ENCODE measurements at regions not wholly inside any gene's neighbourhood (a gene's known extent, or its start where the extent isn't known, plus 50 kb on each side); places are given as distances from the start of the nearest gene placed in this dataset.

- Mint-ChIP-seq H3K9me3 (no peaks in the 10 kb centered on the region), H3K4me1 (peaks cover 5 to 26% (median 11%) of the 10 kb centered on the region in 4 donors), H3K27ac (peak overlapping the region in 1 of 3 donors; percentile 11), H3K36me3 (no peaks in the 10 kb centered on the region), H3K27me3 (no peaks in the 10 kb centered on the region), H3K4me3 (peak overlapping the region; percentile 31 to 47 (median 40))
- Histone ChIP-seq H3K27ac (ENCODE audit: insufficient read depth, low read length, poor library complexity, severe bottlenecking) (no peak overlapping the region), H3K9me3 (ENCODE audit: control insufficient read depth in 2 of 2, low read length in 2 of 2) (no peaks in the 10 kb centered on the region), H3K36me3 (ENCODE audit: control insufficient read depth, insufficient read depth, low read length) (no peaks in the 10 kb centered on the region), H3K4me3 (ENCODE audit: low read depth, low read length) (no peak overlapping the region), H3K4me1 (ENCODE audit: control insufficient read depth, insufficient read depth, low read length, poor library complexity, severe bottlenecking) (peaks cover 6% of the 10 kb centered on the region), H3K27me3 (ENCODE audit: control insufficient read depth, insufficient read depth, low read length) (no peaks in the 10 kb centered on the region)
- no peak for ATAC-seq (ENCODE audit: low read depth in 2 of 2)
- no peak for DNase-seq
Measured at GRCh38 chrX:131818297-131818936, 204.7 kb upstream of the STK26 start.

DNA sequence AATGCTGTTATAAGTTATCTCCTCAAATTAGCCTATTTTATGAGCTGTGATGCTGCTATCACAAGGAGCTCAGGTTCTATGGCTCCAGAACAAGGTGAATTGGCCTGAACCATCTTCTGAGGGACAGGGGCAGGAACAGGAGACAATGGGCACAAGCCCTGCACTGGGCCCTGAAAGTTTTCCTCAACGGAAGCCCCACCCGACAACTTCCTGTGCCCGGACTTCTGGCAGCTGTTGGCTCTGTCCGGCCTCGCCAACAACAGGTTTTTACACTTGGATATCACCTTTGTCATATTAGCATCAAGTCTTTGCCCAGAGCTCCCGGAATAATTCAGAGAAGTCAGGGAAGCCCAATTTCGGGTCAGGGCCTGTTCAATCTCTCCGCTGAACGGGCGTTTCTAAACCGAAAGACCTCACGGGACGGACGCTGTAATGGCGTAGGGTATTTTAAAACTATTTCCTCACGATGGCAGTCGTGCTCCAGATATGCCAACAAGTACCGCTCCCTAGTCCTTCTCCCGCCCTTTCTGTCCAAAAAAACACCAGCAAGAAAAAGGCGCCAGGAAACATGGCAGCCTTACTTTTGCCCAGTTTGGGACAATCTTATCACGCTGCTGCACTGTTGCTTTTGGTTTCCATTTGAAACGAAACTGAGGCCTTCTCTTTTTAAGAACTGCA is 201.0 kb upstream of the STK26 start:
- H3K27me3 Mint-ChIP-seq, result no peaks in the 10 kb centered on the region
- H3K27ac ChIP-seq (ENCODE audit: insufficient read depth, low read length, poor library complexity, severe bottlenecking), result peak overlapping the region; percentile 60
- no peaks in the 10 kb centered on the region for H3K9me3 Mint-ChIP-seq
- no peaks in the 10 kb centered on the region for H3K9me3 ChIP-seq (ENCODE audit: control insufficient read depth in 2 of 2, low read length in 2 of 2)
- H3K4me3 ChIP-seq (ENCODE audit: low read depth, low read length), result peak overlapping the region; percentile 32
- no peaks in the 10 kb centered on the region for H3K27me3 ChIP-seq (ENCODE audit: control insufficient read depth, insufficient read depth, low read length)
- H3K4me1 Mint-ChIP-seq, result peaks cover 0 to 13% (median 6%) of the 10 kb centered on the region in 4 donors
- H3K4me1 ChIP-seq (ENCODE audit: control insufficient read depth, insufficient read depth, low read length, poor library complexity, severe bottlenecking), result no peaks in the 10 kb centered on the region
- ATAC-seq (ENCODE audit: low read depth in 2 of 2), result no peak
- peak overlapping the region in 2 of 3 donors; percentile 95 to 96 for H3K27ac Mint-ChIP-seq
- peak overlapping the region in 3 of 4 donors; percentile 88 to 93 (median 93) for H3K4me3 Mint-ChIP-seq
- DNase-seq, result peak in 2 of 3 donors; percentile 90 to 92
- H3K36me3 ChIP-seq (ENCODE audit: control insufficient read depth, insufficient read depth, low read length), result no peaks in the 10 kb centered on the region
- H3K36me3 Mint-ChIP-seq, result no peaks in the 10 kb centered on the region

DNA sequence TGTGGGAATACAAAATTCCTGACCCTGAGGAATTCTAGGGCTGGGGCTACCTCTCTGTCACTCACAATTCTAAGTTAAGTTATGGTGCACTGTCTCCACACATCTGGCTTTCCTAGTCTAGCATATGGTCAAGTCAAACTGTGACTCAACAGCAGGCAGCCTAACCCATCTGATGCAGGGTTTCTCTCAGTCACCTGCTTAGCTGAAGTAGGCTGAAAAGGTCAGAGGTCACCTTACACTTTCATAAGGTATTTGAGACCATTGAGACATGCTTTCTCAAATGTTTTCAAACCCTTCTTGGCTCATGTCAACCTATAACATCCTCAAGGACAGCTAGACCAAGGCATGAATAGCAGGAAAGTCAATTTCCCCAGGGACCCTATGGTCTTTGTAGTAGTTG is 196.5 kb upstream of the STK26 start:
- no peaks in the 10 kb centered on the region for H3K4me1 ChIP-seq (ENCODE audit: control insufficient read depth, insufficient read depth, low read length, poor library complexity, severe bottlenecking)
- ATAC-seq (ENCODE audit: low read depth in 2 of 2) (no peak), DNase-seq (no peak)
- Mint-ChIP-seq H3K27me3 (no peaks in the 10 kb centered on the region), H3K36me3 (no peaks in the 10 kb centered on the region), H3K27ac (no peak overlapping the region), H3K4me1 (peaks cover 0 to 17% (median 2%) of the 10 kb centered on the region in 4 donors), H3K4me3 (no peak overlapping the region), H3K9me3 (no peaks in the 10 kb centered on the region)
- H3K36me3 ChIP-seq (ENCODE audit: control insufficient read depth, insufficient read depth, low read length), result no peaks in the 10 kb centered on the region
- no peaks in the 10 kb centered on the region for H3K9me3 ChIP-seq (ENCODE audit: control insufficient read depth in 2 of 2, low read length in 2 of 2)
- H3K4me3 ChIP-seq (ENCODE audit: low read depth, low read length), result no peak overlapping the region
- no peak overlapping the region for H3K27ac ChIP-seq (ENCODE audit: insufficient read depth, low read length, poor library complexity, severe bottlenecking)
- H3K27me3 ChIP-seq (ENCODE audit: control insufficient read depth, insufficient read depth, low read length), result no peaks in the 10 kb centered on the region

GRCh38 chrX:131827935-131828334 is 195.2 kb upstream of the STK26 start:
- no peak for ATAC-seq (ENCODE audit: low read depth in 2 of 2)
- peak in 2 of 3 donors; percentile 53 to 64 for DNase-seq

DNA sequence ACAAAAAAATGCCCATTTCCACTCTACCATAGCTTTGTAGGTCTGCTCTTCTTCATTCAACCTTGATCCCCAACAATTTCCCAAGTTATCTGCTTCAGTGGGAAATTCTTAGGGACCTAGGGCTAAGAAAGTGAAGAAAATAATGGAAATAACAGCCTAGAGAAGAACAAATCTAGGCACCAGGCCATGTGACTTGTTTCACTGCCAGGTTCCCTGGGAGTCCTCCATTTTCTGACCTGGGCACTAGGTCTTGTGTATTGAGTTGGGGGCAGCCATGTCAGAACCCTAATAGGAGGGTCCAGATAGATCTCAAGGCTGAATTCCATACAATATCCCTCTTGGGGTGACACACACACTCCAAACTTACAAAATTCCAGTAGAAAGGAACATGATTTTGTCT is 194.6 kb upstream of the STK26 start:
- no peaks in the 10 kb centered on the region for H3K9me3 Mint-ChIP-seq
- ATAC-seq (ENCODE audit: low read depth in 2 of 2) (no peak), DNase-seq (no peak)
- H3K27ac Mint-ChIP-seq, result no peak overlapping the region
- H3K4me3 Mint-ChIP-seq, result no peak overlapping the region
- H3K4me1 ChIP-seq (ENCODE audit: control insufficient read depth, insufficient read depth, low read length, poor library complexity, severe bottlenecking), result no peaks in the 10 kb centered on the region
- H3K4me1 Mint-ChIP-seq, result peaks cover 0 to 7% (median 0%) of the 10 kb centered on the region in 4 donors
- no peak overlapping the region for H3K4me3 ChIP-seq (ENCODE audit: low read depth, low read length)
- H3K36me3 ChIP-seq (ENCODE audit: control insufficient read depth, insufficient read depth, low read length), result no peaks in the 10 kb centered on the region
- no peaks in the 10 kb centered on the region for H3K9me3 ChIP-seq (ENCODE audit: control insufficient read depth in 2 of 2, low read length in 2 of 2)
- H3K36me3 Mint-ChIP-seq, result no peaks in the 10 kb centered on the region
- H3K27me3 Mint-ChIP-seq, result no peaks in the 10 kb centered on the region
- H3K27me3 ChIP-seq (ENCODE audit: control insufficient read depth, insufficient read depth, low read length), result no peaks in the 10 kb centered on the region
- no peak overlapping the region for H3K27ac ChIP-seq (ENCODE audit: insufficient read depth, low read length, poor library complexity, severe bottlenecking)

More at GRCh38 chrX:131827935-131828334, 195.2 kb upstream of the STK26 start:
- H3K27ac Mint-ChIP-seq, result no peak overlapping the region
- Histone ChIP-seq H3K27ac (ENCODE audit: insufficient read depth, low read length, poor library complexity, severe bottlenecking) (no peak overlapping the region), H3K9me3 (ENCODE audit: control insufficient read depth in 2 of 2, low read length in 2 of 2) (no peaks in the 10 kb centered on the region), H3K4me1 (ENCODE audit: control insufficient read depth, insufficient read depth, low read length, poor library complexity, severe bottlenecking) (no peaks in the 10 kb centered on the region), H3K36me3 (ENCODE audit: control insufficient read depth, insufficient read depth, low read length) (no peaks in the 10 kb centered on the region), H3K27me3 (ENCODE audit: control insufficient read depth, insufficient read depth, low read length) (no peaks in the 10 kb centered on the region), H3K4me3 (ENCODE audit: low read depth, low read length) (no peak overlapping the region)
- no peak overlapping the region for H3K4me3 Mint-ChIP-seq
- H3K4me1 Mint-ChIP-seq, result peaks cover 0 to 9% (median 0%) of the 10 kb centered on the region in 4 donors
- no peaks in the 10 kb centered on the region for H3K36me3 Mint-ChIP-seq
- H3K27me3 Mint-ChIP-seq, result no peaks in the 10 kb centered on the region
- no peaks in the 10 kb centered on the region for H3K9me3 Mint-ChIP-seq

DNA sequence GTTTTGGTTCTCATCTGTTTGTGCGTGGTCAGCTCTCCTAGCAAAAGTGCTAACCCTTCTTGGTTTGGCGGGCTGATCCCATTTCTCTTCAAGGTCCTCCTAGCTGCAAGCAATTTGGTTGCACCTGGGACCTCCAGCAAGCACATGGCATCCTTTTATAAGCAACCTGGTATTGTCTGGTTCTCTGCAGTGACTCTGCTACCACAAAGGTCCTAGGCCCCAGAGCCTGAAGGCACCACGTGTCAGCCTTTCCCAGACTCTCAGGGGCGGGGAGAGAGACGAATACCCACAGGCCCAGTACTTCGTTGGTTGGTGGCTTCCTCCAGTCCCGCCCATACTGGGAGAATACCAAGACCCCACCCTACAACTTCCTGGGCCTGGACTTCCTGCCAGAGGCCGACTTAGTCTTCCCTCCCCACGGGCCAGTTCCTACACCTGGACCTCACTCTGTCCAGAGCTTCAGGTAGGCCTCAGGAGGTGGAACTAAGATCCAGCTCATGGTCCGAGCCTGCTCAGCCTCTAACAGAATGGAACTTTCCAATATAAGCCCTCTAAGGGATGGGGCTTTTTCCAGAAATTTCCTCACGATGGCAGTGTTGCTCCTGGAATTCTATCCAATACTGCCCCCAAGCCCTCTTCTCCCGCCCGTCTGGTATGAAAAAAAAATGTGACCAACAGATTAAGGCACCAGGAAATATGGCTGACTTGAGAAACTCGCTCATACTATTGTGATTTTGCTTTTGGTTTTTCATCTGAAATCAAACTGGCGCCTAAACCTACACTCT is 192.5 kb upstream of the STK26 start:
- peak overlapping the region in 1 of 3 donors; percentile 66 for H3K27ac Mint-ChIP-seq
- ATAC-seq (ENCODE audit: low read depth in 2 of 2), result peak in 1 of 2 donors; percentile 31
- Histone ChIP-seq H3K4me1 (ENCODE audit: control insufficient read depth, insufficient read depth, low read length, poor library complexity, severe bottlenecking) (no peaks in the 10 kb centered on the region), H3K4me3 (ENCODE audit: low read depth, low read length) (no peak overlapping the region), H3K27ac (ENCODE audit: insufficient read depth, low read length, poor library complexity, severe bottlenecking) (no peak overlapping the region), H3K36me3 (ENCODE audit: control insufficient read depth, insufficient read depth, low read length) (no peaks in the 10 kb centered on the region), H3K9me3 (ENCODE audit: control insufficient read depth in 2 of 2, low read length in 2 of 2) (no peaks in the 10 kb centered on the region), H3K27me3 (ENCODE audit: control insufficient read depth, insufficient read depth, low read length) (no peaks in the 10 kb centered on the region)
- no peaks in the 10 kb centered on the region for H3K9me3 Mint-ChIP-seq
- H3K27me3 Mint-ChIP-seq, result no peaks in the 10 kb centered on the region
- no peak overlapping the region for H3K4me3 Mint-ChIP-seq
- H3K4me1 Mint-ChIP-seq, result peaks cover 0 to 7% (median 0%) of the 10 kb centered on the region in 4 donors
- DNase-seq, result peak; percentile 27 to 34 (median 32)
- H3K36me3 Mint-ChIP-seq, result no peaks in the 10 kb centered on the region

GRCh38 chrX:131831185-131831520 is 191.9 kb upstream of the STK26 start:
- ATAC-seq (ENCODE audit: low read depth in 2 of 2), result no peak
- peak overlapping the region in 1 of 3 donors; percentile 66 for H3K27ac Mint-ChIP-seq
- Histone ChIP-seq H3K36me3 (ENCODE audit: control insufficient read depth, insufficient read depth, low read length) (no peaks in the 10 kb centered on the region), H3K27ac (ENCODE audit: insufficient read depth, low read length, poor library complexity, severe bottlenecking) (no peak overlapping the region), H3K4me3 (ENCODE audit: low read depth, low read length) (no peak overlapping the region), H3K27me3 (ENCODE audit: control insufficient read depth, insufficient read depth, low read length) (no peaks in the 10 kb centered on the region), H3K9me3 (ENCODE audit: control insufficient read depth in 2 of 2, low read length in 2 of 2) (no peaks in the 10 kb centered on the region), H3K4me1 (ENCODE audit: control insufficient read depth, insufficient read depth, low read length, poor library complexity, severe bottlenecking) (no peaks in the 10 kb centered on the region)
- DNase-seq, result no peak
- no peak overlapping the region for H3K4me3 Mint-ChIP-seq
- H3K27me3 Mint-ChIP-seq, result no peaks in the 10 kb centered on the region
- no peaks in the 10 kb centered on the region for H3K36me3 Mint-ChIP-seq
- H3K4me1 Mint-ChIP-seq, result peaks cover 0 to 7% (median 0%) of the 10 kb centered on the region in 4 donors
- H3K9me3 Mint-ChIP-seq, result no peaks in the 10 kb centered on the region

Data from CD4-positive, CD25-positive, alpha-beta regulatory T cell (primary cell).